GM21576 (cell line): ENCODE measurements at regions not wholly inside any gene's neighbourhood (a gene's known extent, or its start where the extent isn't known, plus 50 kb on each side); places are given as distances from the start of the nearest gene placed in this dataset.
"Not testable (repeated sequence)": the region's sequence is repeated elsewhere in the genome, so short reads cannot be mapped to it uniquely, and the experiment has no call there.

ENCODE experiments used
- ATAC-seq: cut with Tn5 transposase; IDR thresholded peaks from one replicate; pipeline ENCODE4 v1.9.1; 2021; ENCODE audit warnings: mild to moderate bottlenecking, moderate library complexity; ENCODE audit not compliant: unreplicated experiment

GRCh38 chr20:48531505-48531904 is 296.3 kb downstream of the PREX1 start:
- no peak for ATAC-seq

DNA sequence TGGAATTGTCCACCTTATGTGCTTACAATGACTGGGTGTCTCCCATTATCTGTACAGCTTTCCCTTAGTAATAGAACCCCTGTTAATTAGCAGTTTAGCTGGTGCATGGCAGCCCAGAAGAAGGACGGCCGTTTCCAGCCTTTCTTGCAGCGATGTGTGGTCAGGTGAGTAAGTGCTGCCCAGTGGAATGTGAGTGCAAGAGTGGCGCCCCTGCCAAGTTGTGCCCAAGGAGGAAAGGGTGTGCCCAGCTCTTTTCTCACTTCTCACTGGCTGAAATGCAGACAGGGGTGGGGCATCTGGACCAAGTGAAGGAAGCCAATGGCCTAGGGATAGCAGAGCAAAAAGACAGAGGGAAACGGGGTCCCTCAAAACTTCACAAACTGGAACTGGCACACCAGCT is 296.8 kb downstream of the PREX1 start:
- ATAC-seq: no peak

- ATAC-seq: no peak
These were observed 299.5 kb downstream of the PREX1 start for GRCh38 chr20:48528346-48528745.

- ATAC-seq: no peak
These were observed 300.0 kb downstream of the PREX1 start for GRCh38 chr20:48527771-48528170.

DNA sequence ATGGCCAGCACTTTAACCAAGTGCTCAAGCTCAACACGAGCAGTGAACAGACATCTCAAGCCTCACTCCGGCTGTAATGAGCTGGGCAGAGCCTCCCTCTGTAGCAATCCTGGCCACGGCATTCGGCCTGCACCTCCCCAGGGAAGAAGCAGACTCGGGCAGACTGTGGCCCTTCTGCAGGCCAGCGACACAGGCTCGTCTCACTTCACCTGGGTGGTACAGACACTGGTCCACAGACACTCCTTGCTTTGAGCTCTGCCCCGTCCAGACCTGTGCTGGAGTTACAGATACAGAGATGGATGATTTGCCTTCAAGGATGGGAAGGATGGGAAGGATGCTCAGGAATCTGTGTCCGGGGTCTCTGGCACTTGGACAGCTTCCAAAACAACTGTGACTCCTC is 300.9 kb downstream of the PREX1 start:
- ATAC-seq: no peak

DNA sequence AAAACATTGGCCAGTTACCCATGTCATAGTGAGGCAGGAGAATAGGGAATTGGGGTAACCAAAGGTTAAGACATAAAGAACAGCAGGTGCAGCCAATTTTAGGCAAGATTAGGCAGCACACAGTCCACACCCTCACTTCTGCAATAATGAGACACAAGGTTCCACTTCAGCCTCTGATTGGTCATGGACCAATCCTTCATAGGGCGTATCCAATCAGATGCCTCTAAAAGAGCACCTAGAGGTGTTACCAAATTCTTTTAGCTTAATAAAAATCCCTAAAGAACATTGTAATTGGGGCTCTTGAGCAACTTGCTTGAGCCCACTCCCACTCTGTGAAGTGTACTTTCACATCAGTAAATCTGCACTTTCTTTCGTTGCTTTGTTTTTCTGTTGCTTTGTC is 302.4 kb downstream of the PREX1 start:
- ATAC-seq: no peak

- no peak for ATAC-seq
These were observed 303.2 kb downstream of the PREX1 start for GRCh38 chr20:48524582-48524981.

DNA sequence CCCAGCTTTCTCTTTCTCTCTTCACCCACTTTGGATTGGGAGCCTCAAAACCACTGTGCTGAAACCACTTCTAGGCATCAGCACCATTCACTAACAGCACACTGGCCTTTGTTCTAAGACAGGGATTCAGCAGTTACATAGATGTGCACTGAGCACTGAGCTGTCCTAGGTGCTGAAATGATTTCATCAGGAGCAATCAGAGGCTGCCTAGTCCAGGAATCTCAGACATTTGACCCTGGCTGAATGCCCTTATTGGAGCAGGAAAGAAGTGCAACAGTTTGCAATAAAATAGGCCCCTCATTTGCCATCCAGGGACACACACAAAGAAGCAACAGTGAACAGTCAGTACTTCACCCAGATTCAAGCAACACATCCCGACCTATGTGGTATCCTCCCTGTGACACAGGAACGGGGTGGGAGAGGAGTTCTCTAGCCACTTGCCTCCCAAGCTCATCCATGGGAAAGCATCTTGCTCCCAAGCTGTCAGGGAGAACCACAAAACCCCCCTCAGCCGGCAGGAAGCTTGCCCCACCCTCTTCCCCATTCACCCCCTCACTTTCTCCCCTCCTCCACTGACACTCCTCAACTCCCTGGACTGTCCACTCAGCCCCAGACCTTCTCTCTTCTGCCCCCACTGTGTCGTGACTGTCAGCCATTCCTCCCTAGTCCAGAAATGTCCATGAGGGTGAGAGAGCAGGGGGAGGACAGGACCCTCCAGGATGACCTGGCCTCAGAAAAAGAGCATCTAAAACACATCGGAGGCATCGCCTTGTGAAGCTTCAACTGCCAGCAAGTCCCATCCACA is 304.4 kb downstream of the PREX1 start:
- ATAC-seq: no peak

GRCh38 chr20:48521121-48521520 is 306.7 kb downstream of the PREX1 start:
- ATAC-seq: no peak

DNA sequence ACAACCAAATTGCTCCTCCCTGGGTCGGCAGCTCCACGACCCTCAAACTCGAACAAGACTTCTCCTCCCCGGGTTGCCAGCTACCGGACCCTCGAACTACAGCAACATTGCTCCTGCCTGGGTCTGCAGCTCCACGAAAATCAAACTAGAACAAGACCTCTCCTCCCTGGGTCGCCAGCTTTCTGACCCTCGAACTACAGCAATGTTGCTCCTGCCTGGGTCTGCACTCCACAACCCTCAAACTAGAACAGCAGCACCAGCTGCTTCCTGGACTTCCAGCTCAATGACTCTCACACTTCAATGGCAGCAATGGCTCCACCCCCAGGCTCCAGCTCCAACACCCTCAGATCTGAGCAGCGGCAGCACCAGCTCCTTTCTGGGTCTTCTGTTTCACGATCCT is 311.6 kb downstream of the PREX1 start:
- ATAC-seq: not testable (repeated sequence)

GRCh38 chr20:48514577-48514976 is 313.2 kb downstream of the PREX1 start:
- not testable (repeated sequence) for ATAC-seq

- ATAC-seq: not testable (repeated sequence)
These were observed 315.3 kb downstream of the PREX1 start for GRCh38 chr20:48512539-48512938.

- ATAC-seq: not testable (repeated sequence)
These were observed 322.7 kb downstream of the PREX1 start for GRCh38 chr20:48505066-48505465.

GRCh38 chr20:48503166-48503815 is 324.5 kb downstream of the PREX1 start:
- ATAC-seq: no peak

- no peak for ATAC-seq
These were observed 325.0 kb downstream of the PREX1 start for GRCh38 chr20:48502758-48503157.

GRCh38 chr20:48502016-48502415 is 325.8 kb downstream of the PREX1 start:
- ATAC-seq: no peak

DNA sequence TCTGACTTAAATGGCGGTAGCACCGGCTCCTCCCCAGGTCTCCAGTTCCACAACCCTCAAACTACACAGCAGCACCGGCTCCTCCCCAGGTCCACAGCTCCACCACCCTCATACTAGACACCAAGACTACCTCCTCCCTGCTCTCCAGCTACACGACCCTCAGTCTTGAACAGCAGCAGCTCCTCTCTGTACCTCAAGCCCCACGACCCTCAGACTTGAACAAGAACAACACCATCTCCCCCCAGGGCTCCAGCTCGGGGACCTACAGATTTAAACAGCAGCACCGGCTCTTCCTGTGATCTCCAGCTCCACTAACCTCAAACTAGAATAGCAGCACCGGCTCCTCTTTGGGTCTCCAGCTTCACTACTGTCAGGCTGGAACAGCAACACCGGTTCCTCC is 326.9 kb downstream of the PREX1 start:
- not testable (repeated sequence) for ATAC-seq

DNA sequence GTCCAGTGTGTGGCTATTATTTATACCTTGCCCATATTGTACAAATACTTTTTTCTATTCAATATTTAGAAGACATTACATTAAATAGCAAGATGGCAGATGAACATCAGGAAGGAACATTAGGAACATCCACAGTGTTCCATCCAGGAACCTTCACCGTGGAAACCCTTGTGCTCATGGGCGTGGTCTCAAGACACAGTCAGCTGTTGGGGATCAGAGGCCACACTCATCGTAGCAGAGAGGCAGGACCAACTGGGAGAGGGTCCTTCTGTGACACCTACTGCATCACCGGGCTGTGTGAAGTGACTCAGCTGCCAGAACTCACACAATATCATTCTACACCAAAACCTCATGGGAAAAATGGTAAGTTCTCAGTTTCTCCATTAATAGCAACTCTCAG is 328.9 kb downstream of the PREX1 start:
- not testable (repeated sequence) for ATAC-seq

DNA sequence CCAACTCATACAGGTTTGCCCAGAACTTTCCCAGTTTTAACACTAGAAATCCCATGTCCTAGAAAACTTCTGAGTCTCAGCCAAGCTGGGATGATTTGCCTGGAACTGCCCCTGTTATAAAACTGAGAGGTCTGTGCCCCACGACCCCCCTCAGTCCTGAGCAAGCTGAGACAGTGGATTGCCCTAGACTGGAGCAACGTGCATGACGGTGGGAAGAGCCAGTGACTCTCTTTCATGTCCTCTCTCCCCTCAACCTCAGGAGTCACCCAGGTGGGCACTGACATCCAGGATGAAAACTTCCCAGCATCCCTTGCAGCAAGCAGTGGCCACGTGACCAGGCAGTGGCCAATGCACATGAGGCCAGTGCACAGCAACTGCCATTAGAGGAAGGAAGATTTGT is 329.7 kb downstream of the PREX1 start:
- not testable (repeated sequence) for ATAC-seq

DNA sequence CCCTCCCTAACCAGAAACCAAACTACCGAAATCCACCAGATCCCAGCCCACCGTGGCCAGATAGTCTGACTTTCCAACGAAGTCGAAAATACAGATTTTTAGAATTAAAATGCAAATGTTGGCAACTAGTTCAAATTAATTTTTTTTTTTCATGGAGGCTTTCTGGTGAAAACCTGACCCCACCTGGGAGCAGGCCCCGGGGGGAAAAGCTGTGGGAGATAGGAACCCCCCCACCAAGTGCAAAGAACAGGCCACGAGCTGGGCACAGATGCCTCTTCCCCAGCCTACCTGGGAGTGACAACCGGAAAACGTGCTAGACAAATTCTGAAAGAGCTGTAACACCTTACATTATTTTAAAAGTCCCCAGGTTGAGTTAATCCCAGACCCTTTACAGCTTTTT is 333.8 kb downstream of the PREX1 start:
- no peak for ATAC-seq

DNA sequence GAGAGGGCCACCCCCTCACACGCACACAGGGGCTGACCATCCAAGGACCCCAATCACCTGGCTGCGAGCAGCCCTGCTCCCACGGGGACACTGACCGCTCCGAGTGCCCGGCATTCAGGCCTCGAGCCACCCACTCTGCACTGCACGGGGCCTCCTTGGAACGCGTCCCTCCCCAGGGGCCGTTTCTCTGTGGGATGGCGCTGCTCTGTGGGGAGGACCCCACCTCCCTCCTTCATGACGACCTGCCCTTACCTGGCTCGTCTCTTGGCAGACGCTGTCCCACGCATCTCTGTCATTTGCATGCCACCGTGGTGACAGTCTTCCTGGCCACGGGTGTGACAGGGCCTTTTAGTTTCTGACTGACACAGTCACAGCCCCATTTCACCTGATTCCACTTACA is 334.5 kb downstream of the PREX1 start:
- ATAC-seq: not testable (repeated sequence)

DNA sequence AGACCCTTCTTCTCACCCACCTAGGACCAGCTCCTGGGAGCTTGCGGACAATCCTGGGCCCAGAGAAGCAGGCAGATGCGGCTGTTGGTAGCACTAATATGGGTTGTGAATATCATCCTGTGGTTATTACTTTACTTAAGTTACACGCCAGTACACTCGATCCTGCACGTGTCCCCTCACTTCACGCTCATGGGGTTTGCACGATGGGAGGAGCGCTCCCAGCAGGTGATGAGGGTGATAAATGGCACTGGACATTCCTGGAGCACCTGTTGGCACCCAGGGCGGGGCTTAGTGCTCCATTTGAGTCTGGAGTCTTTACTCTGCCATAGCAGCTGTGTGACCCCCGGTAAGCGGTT is 335.1 kb downstream of the PREX1 start:
- no peak for ATAC-seq
